Smooth muscle cell (in vitro differentiated cells): ENCODE measurements at regions not wholly inside any gene's neighbourhood (a gene's known extent, or its start where the extent isn't known, plus 50 kb on each side); places are given as distances from the start of the nearest gene placed in this dataset.

Source experiments
- DNase-seq: peaks from one replicate; lab custom pipeline; 2025; ENCODE audit not compliant: unreplicated experiment; lab: John Stamatoyannopoulos, UW
- H2AFZ ChIP-seq: fragments of 200-600 bp; sonication (generic); 2 replicates; pipeline ENCODE4 v1.6.0; 2016; ENCODE audit warnings: antibody characterized with exemption, low read depth, mild to moderate bottlenecking
- H3F3A ChIP-seq: fragments of 200-600 bp; sonication (generic); 2 replicates; pipeline ENCODE4 v1.6.0; 2017; ENCODE audit warnings: antibody characterized with exemption, low read depth
- H3K27ac ChIP-seq: fragments of 200-600 bp; sonication (generic); 2 replicates; pipeline ENCODE4 v1.5.1; 2016; ENCODE audit warnings: low read depth, mild to moderate bottlenecking
- H3K27me3 ChIP-seq: fragments of 200-600 bp; sonication (generic); 2 replicates; pipeline ENCODE4 v1.6.1; 2016; ENCODE audit warnings: low read depth, mild to moderate bottlenecking
- H3K36me3 ChIP-seq: fragments of 200-600 bp; sonication (generic); 2 replicates; pipeline ENCODE4 v1.5.1; 2016; ENCODE audit warnings: low read depth
- H3K4me1 ChIP-seq: fragments of 200-600 bp; sonication (generic); 2 replicates; pipeline ENCODE4 v1.5.1; 2016; ENCODE audit warnings: low read depth
- H3K4me2 ChIP-seq: fragments of 200-600 bp; sonication (generic); 2 replicates; pipeline ENCODE4 v1.6.0; 2016; ENCODE audit warnings: mild to moderate bottlenecking
- H3K4me3 ChIP-seq: fragments of 200-600 bp; sonication (generic); 2 replicates; pipeline ENCODE4 v1.5.1; 2016; ENCODE audit warnings: mild to moderate bottlenecking
- H3K79me2 ChIP-seq: fragments of 200-600 bp; sonication (generic); 2 replicates; pipeline ENCODE4 v1.6.0; 2016; ENCODE audit warnings: low read depth, mild to moderate bottlenecking
- H3K9ac ChIP-seq: fragments of 200-600 bp; sonication (generic); 2 replicates; pipeline ENCODE4 v1.6.0; 2016; ENCODE audit warnings: low read depth
- H3K9me3 ChIP-seq: fragments of 200-600 bp; sonication (generic); replicated peaks from 2 replicates; pipeline ENCODE4 v1.5.1; 2016; ENCODE audit warnings: low read depth
- H4K20me1 ChIP-seq: fragments of 200-600 bp; sonication (generic); 2 replicates; pipeline ENCODE4 v1.6.0; 2016; ENCODE audit warnings: low read depth
- WGBS: methylation state at CpG from one replicate; pipeline ENCODE4 v1.1.7; 2016; ENCODE audit warnings: low lambda C conversion rate; 5-methylcytosine and 5-hydroxymethylcytosine counted together
- TF ChIP-seq, protein P1 (sequence below): fragments of 200-600 bp; sonication (generic); IDR thresholded peaks from 2 replicates; pipeline ENCODE4 v1.5.1; 2017; ENCODE audit warnings: borderline replicate concordance, mild to moderate bottlenecking, antibody characterized with exemption; ENCODE audit not compliant: insufficient read depth, poor library complexity, severe bottlenecking

DNA sequence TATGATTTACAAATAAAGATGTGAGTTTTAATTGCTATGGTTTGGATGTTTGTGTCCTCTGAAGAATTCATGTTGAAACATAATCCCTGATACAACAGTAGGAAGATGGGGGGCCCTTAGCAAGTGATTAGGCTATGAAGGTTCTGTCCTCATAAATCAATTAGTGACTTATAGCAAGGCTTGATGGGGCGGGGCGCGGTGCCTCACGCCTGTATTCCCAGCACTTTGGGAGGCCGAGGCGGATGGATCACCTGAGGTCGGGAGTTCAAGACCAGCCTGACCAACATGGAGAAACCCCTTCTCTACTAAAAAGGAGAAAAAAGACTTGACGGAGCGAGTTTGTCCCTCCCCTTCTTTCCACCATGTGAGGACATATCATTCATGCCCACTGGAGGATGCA lies 2486.5 kb upstream of the PCDH20 start:
- no peaks in the 10 kb centered on the region for H3K9me3 ChIP-seq
- no peak overlapping the region for H3K4me2 ChIP-seq
- H3K27me3 ChIP-seq = no peaks in the 10 kb centered on the region
- no peak for DNase-seq
- H3K79me2 ChIP-seq = no peaks in the 10 kb centered on the region
- H3K9ac ChIP-seq = no peak overlapping the region
- no peak overlapping the region for H2AFZ ChIP-seq
- no peak overlapping the region for H3K27ac ChIP-seq
- 94% methylated on average over 9 of the region's 9 CpGs for WGBS
- H3K4me1 ChIP-seq = no peaks in the 10 kb centered on the region
- TF ChIP-seq, protein P1, sequence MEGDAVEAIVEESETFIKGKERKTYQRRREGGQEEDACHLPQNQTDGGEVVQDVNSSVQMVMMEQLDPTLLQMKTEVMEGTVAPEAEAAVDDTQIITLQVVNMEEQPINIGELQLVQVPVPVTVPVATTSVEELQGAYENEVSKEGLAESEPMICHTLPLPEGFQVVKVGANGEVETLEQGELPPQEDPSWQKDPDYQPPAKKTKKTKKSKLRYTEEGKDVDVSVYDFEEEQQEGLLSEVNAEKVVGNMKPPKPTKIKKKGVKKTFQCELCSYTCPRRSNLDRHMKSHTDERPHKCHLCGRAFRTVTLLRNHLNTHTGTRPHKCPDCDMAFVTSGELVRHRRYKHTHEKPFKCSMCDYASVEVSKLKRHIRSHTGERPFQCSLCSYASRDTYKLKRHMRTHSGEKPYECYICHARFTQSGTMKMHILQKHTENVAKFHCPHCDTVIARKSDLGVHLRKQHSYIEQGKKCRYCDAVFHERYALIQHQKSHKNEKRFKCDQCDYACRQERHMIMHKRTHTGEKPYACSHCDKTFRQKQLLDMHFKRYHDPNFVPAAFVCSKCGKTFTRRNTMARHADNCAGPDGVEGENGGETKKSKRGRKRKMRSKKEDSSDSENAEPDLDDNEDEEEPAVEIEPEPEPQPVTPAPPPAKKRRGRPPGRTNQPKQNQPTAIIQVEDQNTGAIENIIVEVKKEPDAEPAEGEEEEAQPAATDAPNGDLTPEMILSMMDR = no peak
- no peaks in the 10 kb centered on the region for H4K20me1 ChIP-seq
- no peaks in the 10 kb centered on the region for H3F3A ChIP-seq
- H3K36me3 ChIP-seq = no peaks in the 10 kb centered on the region
- H3K4me3 ChIP-seq = no peak overlapping the region

DNA sequence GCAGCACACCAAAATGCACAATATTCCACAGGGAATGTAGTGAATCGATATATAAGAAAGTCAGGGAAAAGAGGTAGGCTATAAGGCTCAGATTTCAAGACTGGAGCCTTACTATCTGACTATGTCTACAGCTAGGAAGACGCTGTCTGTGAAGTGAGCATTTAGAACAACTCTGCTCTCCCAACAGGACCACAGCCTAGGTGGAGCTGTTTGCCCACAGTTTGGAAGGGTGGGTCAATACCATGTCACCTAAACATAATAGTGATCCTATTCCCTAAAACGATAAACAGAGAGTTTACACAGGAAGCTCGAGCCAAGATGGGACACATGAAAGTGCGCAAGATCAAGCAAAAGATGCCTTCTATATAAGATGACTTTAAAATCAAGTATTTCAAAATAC lies 2486.0 kb upstream of the PCDH20 start:
- H3K4me2 ChIP-seq = no peak overlapping the region
- H3F3A ChIP-seq = no peaks in the 10 kb centered on the region
- H2AFZ ChIP-seq = no peak overlapping the region
- WGBS = 90% methylated on average over 5 of the region's 5 CpGs
- H3K9ac ChIP-seq = no peak overlapping the region
- no peak overlapping the region for H3K4me3 ChIP-seq
- H3K79me2 ChIP-seq = no peaks in the 10 kb centered on the region
- no peak overlapping the region for H3K27ac ChIP-seq
- H3K9me3 ChIP-seq = no peaks in the 10 kb centered on the region
- no peak for DNase-seq
- no peaks in the 10 kb centered on the region for H3K4me1 ChIP-seq
- H4K20me1 ChIP-seq = no peaks in the 10 kb centered on the region
- H3K27me3 ChIP-seq = no peaks in the 10 kb centered on the region
- H3K36me3 ChIP-seq = no peaks in the 10 kb centered on the region
- TF ChIP-seq, protein P1 = no peak

DNA sequence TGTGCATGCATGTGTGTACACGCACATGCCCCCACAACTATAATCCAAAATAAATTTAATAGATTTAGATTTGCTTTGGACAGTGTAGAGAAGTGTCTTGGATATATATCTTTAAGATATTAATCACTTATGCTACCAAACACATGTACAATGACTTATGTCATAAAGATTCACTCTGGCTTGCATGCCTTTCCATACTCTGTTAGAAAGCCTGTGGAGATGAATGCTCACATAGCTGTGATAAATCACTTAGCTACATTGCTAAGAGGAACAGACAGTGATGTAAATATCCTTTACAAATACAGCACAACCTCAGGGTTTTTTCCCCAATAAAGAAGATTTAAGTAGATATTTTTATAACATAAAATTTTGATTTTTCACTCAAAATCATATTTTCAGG lies 2484.8 kb upstream of the PCDH20 start:
- no peak overlapping the region for H3K4me2 ChIP-seq
- no peaks in the 10 kb centered on the region for H3K27me3 ChIP-seq
- H3K79me2 ChIP-seq = no peaks in the 10 kb centered on the region
- no peaks in the 10 kb centered on the region for H3K4me1 ChIP-seq
- H4K20me1 ChIP-seq = no peaks in the 10 kb centered on the region
- H3K27ac ChIP-seq = no peak overlapping the region
- no peaks in the 10 kb centered on the region for H3F3A ChIP-seq
- no peak overlapping the region for H2AFZ ChIP-seq
- TF ChIP-seq, protein P1 = no peak
- 97% methylated on average over 1 of the region's 1 CpG for WGBS
- DNase-seq = no peak
- no peaks in the 10 kb centered on the region for H3K9me3 ChIP-seq
- no peaks in the 10 kb centered on the region for H3K36me3 ChIP-seq
- no peak overlapping the region for H3K9ac ChIP-seq
- no peak overlapping the region for H3K4me3 ChIP-seq

DNA sequence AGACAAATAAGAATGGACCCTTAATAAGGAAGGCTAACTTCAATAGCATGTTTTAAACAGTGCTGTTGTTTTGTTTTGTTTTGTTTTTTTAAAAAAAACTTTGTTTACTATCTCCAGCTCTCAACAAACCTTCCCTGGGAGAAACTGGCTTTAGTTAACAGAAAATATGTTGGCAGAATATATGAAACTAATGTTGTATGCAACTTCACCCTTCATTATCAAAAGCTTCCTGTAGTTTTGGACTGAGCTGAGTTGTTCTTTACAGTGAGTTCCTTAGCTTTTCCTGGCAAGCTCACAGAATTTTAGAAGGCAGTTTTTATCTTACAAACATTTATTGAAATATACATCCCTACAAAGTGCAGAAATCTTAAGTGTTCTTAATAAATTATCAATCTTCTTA lies 2480.7 kb upstream of the PCDH20 start:
- Histone ChIP-seq H3K36me3 (no peaks in the 10 kb centered on the region), H3K79me2 (no peaks in the 10 kb centered on the region), H3K9me3 (no peaks in the 10 kb centered on the region), H3K4me2 (no peak overlapping the region), H3K27me3 (no peaks in the 10 kb centered on the region), H4K20me1 (no peaks in the 10 kb centered on the region), H3K4me1 (no peaks in the 10 kb centered on the region), H3K9ac (no peak overlapping the region), H2AFZ (no peak overlapping the region), H3K4me3 (no peak overlapping the region), H3K27ac (no peak overlapping the region), H3F3A (no peaks in the 10 kb centered on the region)
- TF ChIP-seq, protein P1 = no peak
- DNase-seq = no peak
